ENCODE measurements at regions not wholly inside any gene's neighbourhood (a gene's known extent, or its start where the extent isn't known, plus 50 kb on each side); places are given as distances from the start of the nearest gene placed in this dataset.

- TF ChIP-seq EP300 (IDR thresholded peaks at IDR 0.05; ENCODE audit: low read depth in 2 of 2, low read length in 2 of 2) (no peak), EP300 (CRISPR knock-in tag; IDR thresholded peaks at IDR 0.05; ENCODE audit: borderline replicate concordance) (no peak), ZBTB33 (CRISPR knock-in tag; IDR thresholded peaks at IDR 0.05) (no peak), ZFP62 (CRISPR knock-in tag; IDR thresholded peaks at IDR 0.05) (no peak), SIN3A (IDR thresholded peaks at IDR 0.05; ENCODE audit: borderline replicate concordance, low read depth, low read length) (no peak), SOX6 (IDR thresholded peaks at IDR 0.05) (no peak), SOX6 (CRISPR knock-in tag; IDR thresholded peaks at IDR 0.05) (no peak), HMG20B (CRISPR knock-in tag; conservative IDR thresholded peaks at IDR 0.05) (no peak), TGIF2 (CRISPR knock-in tag; IDR thresholded peaks at IDR 0.05) (no peak), HMGXB3 (CRISPR knock-in tag; IDR thresholded peaks at IDR 0.05; ENCODE audit: borderline replicate concordance) (no peak)
These were observed 1571.2 kb upstream of the C9orf72 start for GRCh38 chr9:29144476-29144875.
